Activated CD8-positive, alpha-beta memory T cell treated with anti-CD3 and anti-CD28 coated beads for 1 hour (primary cell): ENCODE measurements at regions not wholly inside any gene's neighbourhood (a gene's known extent, or its start where the extent isn't known, plus 50 kb on each side); places are given as distances from the start of the nearest gene placed in this dataset.
"Not testable (repeated sequence)": the region's sequence is repeated elsewhere in the genome, so short reads cannot be mapped to it uniquely, and the experiment has no call there.

Experiments
- DNase-seq, 2 donors: peaks; one replicate each; pipeline ENCODE4 v3.0.0-alpha.2; 2020; ENCODE audit warnings: low read depth in 1 of 2; ENCODE audit errors: extremely low read depth in 1 of 2

DNA sequence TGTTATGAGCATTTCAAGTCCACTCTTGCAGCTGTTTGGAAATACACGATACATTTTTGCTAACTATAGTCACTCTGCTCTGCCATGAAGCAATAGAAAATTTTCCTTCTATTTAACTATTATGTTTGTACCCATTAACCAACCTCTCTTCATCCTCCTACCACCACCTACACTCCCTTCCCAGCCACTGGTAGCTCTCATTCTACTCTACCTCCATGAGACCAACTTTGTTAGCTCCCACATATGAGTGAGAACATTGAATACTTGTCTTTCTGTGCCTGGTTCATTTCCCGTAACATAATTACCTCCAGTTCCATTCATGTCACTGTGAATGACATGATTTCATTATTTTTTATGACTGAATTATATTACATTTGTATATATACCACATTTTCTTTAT is 505.9 kb upstream of the CCNG1 start:
- no peak for DNase-seq

DNA sequence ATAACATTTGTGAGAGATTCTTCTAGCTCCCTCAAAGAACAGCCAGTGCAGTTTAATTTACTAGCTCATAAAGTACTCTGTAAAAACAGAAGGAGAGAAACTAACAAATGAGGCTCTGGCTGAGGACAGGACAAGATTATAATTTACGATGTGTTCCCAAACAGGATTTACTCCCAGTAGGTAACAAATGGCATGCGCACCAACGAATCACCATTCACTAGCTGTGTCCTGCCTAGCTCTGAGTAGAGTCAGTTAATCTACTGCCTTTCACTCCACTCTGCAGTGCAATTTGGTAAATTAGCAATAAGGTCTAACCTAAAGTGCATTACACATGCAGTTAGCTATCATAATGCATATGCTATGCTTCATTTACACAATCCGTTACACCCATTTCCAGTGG is 497.4 kb upstream of the CCNG1 start:
- DNase-seq, result no peak

DNA sequence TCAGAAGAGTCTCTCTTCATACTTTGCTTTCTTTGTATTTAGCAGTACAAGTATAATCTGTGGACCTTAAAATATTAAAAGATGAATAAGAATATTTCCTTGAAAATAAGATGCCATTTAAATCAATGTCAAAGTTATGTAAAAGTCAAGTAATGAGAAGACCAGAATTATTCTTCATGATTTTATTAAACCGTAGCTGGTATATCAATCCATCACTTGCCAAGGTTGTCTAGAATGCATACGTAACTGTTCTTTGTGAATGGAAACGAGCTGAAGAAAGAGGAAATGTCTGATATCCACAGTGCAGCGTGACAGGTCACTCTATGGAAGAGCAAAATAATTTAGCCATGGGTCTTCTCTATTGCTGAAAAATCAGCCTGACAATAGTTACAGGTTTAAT is 488.7 kb upstream of the CCNG1 start:
- no peak for DNase-seq

DNA sequence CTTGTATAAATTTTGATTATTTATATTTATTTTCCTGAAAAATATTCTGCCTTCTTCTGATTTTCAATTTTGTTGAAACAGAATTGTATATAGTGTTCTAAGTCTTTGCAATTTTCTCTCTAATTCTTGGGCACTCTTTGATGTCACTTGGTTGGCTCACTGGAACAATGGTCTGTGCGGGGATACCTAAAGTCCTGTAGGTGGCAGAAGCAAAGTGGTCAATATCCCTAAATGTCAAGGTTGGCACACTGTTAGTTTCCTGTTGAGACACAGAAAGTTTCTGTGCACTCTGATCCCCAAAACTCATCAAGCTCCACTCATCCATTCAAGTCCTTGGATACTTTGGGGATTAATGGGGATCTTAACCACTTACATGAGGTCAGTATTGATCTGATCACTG is 480.8 kb upstream of the CCNG1 start:
- DNase-seq, result no peak

DNA sequence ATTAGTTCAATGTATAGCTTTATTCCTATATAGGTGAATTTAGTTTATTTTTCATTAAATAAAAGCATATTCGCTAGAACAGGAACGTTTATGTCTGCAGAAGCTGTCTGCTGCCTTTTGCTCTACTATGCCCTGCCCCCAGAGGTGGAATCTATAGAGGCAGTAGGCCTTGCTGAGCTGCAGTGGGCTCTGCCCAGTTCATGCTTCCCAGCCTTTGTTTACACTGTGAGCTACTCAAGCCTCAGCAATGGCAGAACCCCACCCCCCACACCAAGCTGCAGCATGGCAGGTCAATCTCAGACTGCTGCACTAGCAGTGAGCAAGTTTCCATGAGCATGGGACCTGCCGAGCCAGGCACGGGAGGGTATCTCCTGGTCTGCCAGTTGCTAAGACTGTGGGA is 473.3 kb upstream of the CCNG1 start:
- not testable (repeated sequence) for DNase-seq

DNA sequence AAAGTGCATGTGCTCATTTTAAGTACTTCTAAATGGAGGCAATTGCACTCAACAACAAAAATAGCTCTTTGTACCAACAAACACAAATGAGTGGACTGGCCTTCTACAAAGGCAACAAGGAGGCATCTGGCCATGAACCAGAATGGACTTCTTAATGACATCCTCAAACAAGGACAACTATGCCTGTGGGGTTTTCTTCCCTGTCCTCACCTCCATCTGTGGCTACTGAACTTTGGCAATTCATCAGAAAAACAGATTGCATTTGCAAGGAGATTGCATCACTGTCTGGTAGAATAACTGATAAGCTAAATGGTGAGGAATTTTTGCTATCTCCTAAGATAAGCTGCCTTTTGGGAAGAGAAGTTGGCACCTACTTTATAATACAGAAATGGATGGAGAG is 447.3 kb upstream of the CCNG1 start:
- DNase-seq, result no peak

DNA sequence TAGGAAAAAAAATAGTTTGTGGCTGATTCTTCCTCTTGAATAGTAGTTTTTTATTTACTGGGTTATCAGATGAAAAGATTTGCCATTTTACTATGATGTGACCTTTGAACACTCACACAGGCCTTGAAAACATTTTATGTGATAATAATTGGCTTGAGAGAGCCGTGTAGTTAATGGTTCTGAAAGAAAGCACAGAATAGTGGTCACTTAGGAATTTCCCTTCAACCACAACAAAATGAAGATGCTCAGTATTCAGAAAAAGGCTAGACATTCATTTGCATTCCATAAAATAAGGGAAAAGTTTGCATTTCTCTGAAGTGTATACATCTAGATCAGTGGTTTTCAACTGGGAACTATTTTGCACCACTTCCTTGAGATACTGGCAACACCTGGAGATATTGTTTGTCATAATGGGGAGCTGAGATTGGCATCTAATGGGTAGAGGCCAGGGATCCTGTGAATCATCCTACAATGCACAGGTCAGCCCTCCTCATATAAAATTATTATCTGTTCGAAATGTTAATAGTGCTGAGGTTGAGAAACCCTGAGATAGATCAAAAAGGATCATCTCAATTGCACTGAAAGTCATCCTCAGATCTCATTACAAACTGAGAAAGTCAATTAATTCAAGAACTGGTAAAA is 446.4 kb upstream of the CCNG1 start:
- DNase-seq, result no peak

DNA sequence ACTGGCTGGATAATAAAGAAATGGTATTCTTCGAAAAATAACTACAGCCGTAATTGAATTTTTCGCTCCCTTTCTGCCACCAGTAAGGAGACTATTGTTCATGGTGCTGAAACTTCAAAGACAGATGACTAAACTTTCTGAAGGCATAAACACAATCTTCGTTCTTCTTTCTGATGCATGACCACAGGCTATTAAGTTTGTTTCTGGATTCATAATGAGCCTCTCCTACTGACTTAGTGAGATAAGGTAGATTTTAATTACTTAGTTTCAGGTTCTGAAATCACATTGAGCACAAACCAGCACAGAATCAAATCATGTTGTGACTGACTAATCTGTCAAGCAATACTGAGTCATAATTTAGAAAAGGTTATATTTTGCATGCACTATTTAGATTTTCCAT is 441.8 kb upstream of the CCNG1 start:
- DNase-seq, result no peak

DNA sequence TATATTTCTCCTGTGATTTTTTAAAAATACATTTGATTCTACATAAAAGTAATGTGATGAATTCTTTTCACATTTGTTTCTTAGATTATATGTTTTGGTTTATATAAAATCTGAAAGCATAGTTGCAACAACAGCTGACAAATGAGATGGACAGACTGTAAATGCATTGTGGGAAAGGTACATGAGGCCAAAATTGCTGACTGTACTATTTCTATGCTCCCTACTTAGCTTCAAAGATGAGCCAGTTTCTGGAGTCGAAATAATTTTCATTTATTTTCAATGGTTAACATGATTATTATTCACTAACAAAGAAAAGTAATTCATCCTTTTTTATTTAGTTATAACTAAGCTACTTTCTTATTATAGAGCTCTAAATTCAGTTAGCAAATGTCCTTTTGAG is 441.3 kb upstream of the CCNG1 start:
- no peak for DNase-seq

DNA sequence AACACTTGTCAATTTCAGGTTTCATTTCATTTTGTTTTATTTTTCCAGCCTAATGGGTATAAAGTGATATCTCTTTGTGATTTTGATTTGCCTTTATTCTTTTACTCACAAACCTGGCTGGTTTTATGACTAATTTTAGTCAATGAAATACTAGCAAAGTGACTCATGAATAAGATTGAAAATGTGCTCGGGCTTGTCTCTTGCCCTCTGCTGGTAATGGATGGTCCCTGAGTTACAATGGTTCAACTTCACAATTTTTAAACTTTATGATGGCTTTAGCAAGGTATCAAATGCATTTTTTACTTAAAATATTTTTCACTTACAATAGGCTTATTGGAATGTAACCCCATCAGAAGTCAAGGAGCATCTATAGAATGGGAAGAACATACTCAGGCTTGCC is 431.4 kb upstream of the CCNG1 start:
- DNase-seq, result no peak

DNA sequence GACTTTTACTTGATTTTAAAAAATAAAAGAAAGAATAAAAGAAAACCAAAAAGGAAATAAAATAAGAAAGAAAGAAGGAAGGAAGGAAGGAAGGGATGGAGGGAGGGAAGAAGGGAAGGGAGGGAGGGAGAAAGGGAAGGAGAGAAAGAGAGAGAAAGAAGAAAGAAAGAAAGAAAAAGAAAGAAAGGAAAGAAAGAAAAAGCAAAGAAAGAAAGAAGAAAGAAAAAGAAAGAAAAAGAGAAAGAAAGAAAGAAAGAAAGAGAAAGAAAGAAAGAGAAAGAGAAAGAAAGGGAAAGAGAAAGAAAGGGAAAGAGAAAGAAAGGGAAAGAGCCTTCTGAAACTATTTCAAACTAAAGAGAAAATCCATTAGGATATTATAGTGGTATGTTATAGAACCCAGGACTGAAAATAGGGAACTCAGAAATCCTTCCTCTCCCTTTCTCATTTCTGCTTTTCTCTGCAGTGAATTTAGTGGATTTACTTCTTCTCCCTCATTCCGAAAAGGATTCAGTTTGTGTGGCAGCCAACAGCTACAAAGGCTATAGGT is 414.7 kb upstream of the CCNG1 start:
- DNase-seq, result no peak

DNA sequence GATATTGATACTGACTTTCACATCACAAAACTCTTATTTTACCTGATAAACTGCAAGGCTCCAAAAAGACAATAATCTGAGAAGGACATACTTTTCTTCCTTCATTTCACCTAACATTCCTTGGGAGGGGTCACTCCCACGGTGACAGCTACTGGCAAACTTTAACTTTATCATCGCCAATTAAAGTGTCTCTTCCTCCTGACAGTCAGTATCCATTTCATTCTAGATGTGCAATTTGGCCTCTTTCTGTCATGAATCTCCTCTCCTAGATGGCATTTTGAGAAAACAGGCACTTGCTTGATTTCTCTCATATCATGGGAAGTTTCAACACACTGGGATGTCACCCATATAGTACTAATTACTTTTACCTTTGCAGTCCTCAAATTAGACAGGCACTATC is 413.5 kb upstream of the CCNG1 start:
- no peak for DNase-seq

DNA sequence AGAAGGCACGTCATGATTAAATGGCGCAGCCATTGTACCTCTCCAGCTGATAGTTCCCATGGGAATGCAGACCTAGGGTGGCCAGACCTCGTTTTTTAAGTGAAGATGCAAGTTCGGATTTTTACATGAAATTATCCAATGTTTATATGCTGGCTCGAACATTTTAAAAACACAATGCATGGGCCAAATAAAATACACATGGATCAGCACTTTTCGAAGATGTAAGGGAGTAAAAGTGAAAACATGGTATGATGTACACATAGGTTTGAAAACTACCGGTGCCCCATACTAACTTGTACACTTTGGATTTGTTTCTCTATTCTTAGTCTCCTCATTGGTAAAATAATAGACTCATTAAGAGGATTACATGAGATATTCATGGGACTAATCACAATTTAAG is 412.5 kb upstream of the CCNG1 start:
- DNase-seq, result no peak

DNA sequence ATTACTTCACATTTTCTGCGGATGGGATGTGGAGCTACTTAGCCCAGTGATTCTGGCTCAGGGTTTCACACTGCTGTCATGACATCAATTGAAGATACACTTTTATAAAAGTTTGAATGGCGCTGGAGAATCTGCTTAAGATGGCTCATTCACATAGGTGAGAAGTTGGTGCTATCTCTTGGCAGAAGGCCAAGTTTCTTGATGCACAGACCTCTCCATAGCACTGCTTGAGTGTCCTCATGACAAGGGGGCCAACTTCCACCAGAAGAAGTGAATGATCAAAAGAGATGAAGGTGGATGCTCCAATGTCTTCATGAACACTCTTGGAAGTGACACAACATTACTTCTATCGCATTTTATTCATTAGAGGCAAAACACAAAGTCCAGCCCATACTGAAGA is 403.7 kb upstream of the CCNG1 start:
- DNase-seq, result no peak

DNA sequence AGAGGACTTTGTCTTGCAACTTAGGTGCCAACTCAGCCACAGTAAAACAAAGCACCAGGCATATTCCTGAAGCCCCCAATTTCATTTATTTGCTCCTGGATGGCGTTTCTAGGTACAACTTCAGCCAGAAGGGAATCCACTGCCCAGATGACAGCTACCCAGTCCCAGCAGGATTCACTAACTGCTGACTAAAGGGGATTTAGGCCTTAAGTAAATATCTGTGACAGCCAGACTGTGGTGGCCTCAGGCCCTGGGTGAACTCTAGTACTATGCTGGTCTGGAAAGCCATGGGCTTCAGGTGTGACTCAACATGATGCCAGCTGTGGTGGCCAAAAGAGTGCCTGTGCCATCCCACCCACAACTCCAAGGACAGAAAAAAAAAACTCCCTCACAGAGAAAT is 396.1 kb upstream of the CCNG1 start:
- no peak for DNase-seq

DNA sequence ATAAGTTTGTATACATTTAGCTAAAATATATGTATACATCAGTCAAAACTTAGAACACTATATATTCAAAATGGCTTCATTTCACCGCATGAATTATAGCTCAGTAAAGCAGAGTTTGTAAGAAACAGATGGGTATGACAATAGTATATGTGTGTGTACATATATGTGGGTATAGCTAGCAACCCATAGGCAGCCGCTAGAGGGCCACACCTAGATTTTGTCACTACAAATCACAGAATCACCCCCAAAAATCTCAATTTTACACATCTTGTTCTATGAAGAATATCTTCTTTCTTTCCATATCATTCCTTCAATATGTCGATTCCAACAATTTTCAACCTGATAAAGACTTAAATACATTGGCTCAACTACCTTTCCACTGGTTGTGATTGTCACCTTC is 357.8 kb upstream of the CCNG1 start:
- DNase-seq, result no peak

DNA sequence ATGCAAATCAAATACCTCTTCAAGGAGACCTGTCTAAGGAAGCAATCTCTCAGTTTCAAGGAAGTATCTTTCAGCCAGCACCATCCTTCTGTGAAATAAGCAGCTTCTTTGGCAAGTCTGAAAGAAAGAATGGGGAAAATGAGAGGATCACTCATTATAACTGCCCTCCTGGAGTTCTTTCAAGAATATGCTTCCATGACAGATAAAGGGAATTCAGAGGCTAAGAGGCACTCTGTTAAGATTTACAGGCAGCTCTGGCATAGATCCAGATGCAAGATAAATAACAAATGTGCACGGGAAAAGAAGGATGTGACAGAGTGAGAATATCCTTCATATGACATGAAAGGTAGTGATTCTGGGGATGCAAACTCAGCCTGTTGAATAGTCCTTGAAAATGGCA is 348.2 kb upstream of the CCNG1 start:
- no peak for DNase-seq

DNA sequence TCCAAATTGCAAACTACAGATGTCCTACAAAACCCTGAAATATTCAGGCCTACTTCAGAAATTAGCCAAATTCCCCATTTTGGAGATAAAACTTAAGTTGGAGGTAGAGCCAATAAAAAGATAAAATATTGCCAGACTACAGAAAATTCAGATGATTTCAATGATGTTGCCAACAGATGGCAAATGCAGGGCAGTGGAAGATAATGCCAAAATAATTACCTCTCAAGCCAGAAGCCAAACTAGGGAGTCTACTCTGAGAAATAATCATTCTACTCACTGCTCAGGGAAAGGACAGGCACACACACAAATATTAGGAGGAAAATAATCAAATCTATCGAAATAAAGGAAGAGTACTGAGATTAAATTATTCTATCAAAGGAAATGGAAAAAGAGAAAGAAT is 347.5 kb upstream of the CCNG1 start:
- DNase-seq, result no peak

DNA sequence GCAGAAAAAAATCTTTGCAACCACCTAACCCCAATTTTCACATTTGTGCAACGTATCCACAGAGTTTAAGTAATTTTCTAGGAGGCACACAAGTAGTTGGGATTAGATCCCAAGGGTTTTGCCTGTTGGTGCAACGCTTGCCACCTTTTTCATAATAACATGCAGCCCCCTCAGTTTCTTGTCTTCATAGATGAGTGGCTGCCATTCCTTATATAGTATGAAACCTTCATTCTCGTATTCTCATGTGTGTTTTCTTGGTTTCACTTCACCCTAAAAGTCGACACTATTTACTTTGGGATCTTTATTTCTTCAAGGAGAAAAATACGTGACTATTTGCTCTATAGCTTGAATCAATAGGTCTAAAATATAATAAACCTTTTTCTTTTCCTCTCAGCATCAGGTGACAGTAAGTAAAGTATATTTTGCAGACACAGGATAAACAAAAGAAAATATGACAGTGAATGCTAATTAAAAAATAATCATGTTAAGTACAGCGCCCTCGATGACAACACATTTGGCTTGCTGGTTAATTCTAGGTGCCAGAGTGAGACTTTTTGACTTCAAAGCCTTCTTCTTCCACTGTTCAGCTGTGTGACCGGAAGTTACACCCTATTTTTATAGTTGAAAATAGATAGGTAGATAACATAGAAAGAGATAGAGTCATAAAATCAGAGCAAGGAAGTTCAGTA is 342.8 kb upstream of the CCNG1 start:
- DNase-seq, result no peak

DNA sequence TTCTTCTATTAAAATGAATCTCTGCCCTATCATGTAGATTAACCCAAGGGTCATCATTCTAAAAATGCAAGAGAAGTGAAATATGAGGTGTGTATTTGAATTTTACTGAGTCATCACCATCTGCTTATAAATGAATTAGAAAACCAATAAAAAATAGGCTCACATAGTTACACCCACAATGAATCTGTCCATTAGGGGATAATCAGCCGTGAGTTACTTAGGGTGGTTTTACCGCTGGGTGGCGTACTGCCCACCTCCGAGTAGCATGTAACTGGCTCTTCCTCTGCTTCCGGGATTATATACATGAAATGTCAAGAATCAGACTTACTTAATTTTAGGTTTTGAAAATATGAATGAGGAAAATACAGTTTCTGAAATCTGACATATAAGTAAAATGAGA is 332.9 kb upstream of the CCNG1 start:
- no peak for DNase-seq

DNA sequence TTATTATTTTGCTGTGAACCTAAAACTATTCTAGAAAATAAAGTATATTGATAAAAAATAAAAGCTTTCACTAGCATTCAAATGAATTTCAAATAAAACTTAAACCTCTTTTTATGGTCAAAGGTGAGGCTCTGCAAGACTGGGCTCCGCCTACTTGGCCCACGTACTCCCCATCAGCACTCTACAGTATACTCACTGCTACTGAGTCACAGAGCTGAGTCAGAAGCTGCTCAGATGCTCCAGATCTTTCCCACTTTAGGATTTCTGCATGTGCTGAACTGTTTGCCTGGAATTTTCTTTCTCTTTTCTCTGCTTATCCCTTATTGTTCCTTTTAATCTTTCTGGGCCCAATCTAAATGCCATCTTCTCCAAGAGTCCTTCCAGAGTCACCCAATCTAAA is 331.9 kb upstream of the CCNG1 start:
- DNase-seq, result no peak

DNA sequence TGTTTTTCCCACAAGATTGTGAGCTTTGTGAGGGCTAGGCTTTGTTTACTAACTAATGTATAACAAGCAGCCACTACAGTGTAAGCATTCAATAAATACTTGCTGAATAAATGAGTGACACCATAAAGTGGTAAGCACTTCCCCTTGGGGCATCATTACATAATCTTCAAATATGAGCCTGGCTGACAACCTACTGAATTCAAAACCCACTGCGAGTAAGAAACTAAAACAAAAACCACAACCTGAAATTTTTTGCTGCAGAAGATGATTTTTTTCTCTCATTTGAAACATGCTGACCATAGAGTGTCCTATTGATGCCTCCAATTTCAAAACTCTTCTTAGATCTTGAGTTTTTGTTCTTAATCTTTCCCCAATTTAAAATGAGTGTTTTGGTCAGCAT is 331.3 kb upstream of the CCNG1 start:
- no peak for DNase-seq

DNA sequence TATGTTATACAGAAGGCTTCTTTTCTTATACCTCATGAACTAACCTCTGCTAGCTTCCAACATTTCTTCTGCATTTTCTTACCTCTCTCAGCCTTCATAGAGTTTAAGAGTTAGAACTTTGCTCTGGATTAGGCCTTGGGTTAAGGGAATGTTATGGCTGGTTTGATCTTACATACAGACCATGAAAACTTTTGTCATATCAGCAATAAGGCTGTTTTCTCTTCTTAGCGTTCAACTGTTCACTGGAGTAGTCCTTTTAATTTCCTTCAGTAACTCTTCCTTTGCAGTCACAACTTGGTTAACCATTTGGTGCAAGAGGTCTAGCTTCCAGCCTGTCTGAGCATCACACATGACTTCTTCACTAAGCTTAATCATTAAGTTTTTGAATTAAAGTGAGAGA is 329.0 kb upstream of the CCNG1 start:
- DNase-seq, result no peak
